Activated naive CD8-positive, alpha-beta T cell (primary cell): ENCODE measurements at regions not wholly inside any gene's neighbourhood (a gene's known extent, or its start where the extent isn't known, plus 50 kb on each side); places are given as distances from the start of the nearest gene placed in this dataset.
A peak's percentile ranks its signal among the peaks of the same experiment; 100 is the strongest.
"Not testable (repeated sequence)": the region's sequence is repeated elsewhere in the genome, so short reads cannot be mapped to it uniquely, and the experiment has no call there.

Source experiments
- H3K27ac Mint-ChIP-seq: one replicate; pipeline ENCODE4 v1.8.0; 2021; ENCODE audit warnings: mixed read lengths
- H3K27me3 Mint-ChIP-seq: one replicate; pipeline ENCODE4 v1.8.0; 2021; ENCODE audit warnings: mixed read lengths
- H3K36me3 Mint-ChIP-seq: one replicate; pipeline ENCODE4 v1.8.0; 2021; ENCODE audit warnings: mixed read lengths
- H3K4me1 Mint-ChIP-seq: one replicate; pipeline ENCODE4 v1.8.0; 2021; ENCODE audit warnings: low read depth, mixed read lengths
- H3K4me3 Mint-ChIP-seq: one replicate; pipeline ENCODE4 v1.8.0; 2021; ENCODE audit warnings: mild to moderate bottlenecking, mixed read lengths
- H3K9me3 Mint-ChIP-seq: one replicate; pipeline ENCODE4 v1.8.0; 2021; ENCODE audit warnings: low read depth, mixed read lengths

GRCh38 chr12:4202487-4202886 lies 71.1 kb upstream of the CCND2 start:
- Mint-ChIP-seq H3K9me3 (no peaks in the 10 kb centered on the region), H3K4me1 (no peaks in the 10 kb centered on the region), H3K27ac (no peak overlapping the region), H3K36me3 (no peaks in the 10 kb centered on the region), H3K27me3 (peaks cover 3% of the 10 kb centered on the region), H3K4me3 (no peak overlapping the region)

- H3K4me1 Mint-ChIP-seq = no peaks in the 10 kb centered on the region
- H3K36me3 Mint-ChIP-seq = no peaks in the 10 kb centered on the region
- no peak overlapping the region for H3K27ac Mint-ChIP-seq
- no peaks in the 10 kb centered on the region for H3K9me3 Mint-ChIP-seq
- H3K27me3 Mint-ChIP-seq = peaks cover 3% of the 10 kb centered on the region
- no peak overlapping the region for H3K4me3 Mint-ChIP-seq
Observed at GRCh38 chr12:4201333-4202100, 72.0 kb upstream of the CCND2 start.

- Mint-ChIP-seq H3K9me3 (no peaks in the 10 kb centered on the region), H3K36me3 (no peaks in the 10 kb centered on the region), H3K27me3 (no peaks in the 10 kb centered on the region), H3K4me3 (no peak overlapping the region), H3K4me1 (no peaks in the 10 kb centered on the region), H3K27ac (no peak overlapping the region)
Observed at GRCh38 chr12:4197922-4198763, 75.4 kb upstream of the CCND2 start.

- no peaks in the 10 kb centered on the region for H3K4me1 Mint-ChIP-seq
- H3K4me3 Mint-ChIP-seq = no peak overlapping the region
- no peaks in the 10 kb centered on the region for H3K9me3 Mint-ChIP-seq
- no peak overlapping the region for H3K27ac Mint-ChIP-seq
- H3K36me3 Mint-ChIP-seq = no peaks in the 10 kb centered on the region
- H3K27me3 Mint-ChIP-seq = no peaks in the 10 kb centered on the region
Observed at GRCh38 chr12:4196805-4197420, 76.6 kb upstream of the CCND2 start.

- Mint-ChIP-seq H3K27ac (no peak overlapping the region), H3K27me3 (no peaks in the 10 kb centered on the region), H3K36me3 (no peaks in the 10 kb centered on the region), H3K4me1 (no peaks in the 10 kb centered on the region), H3K4me3 (no peak overlapping the region), H3K9me3 (no peaks in the 10 kb centered on the region)
Observed at GRCh38 chr12:4194668-4195067, 78.9 kb upstream of the CCND2 start.

- H3K4me3 Mint-ChIP-seq = no peak overlapping the region
- H3K4me1 Mint-ChIP-seq = no peaks in the 10 kb centered on the region
- H3K27ac Mint-ChIP-seq = no peak overlapping the region
- H3K36me3 Mint-ChIP-seq = no peaks in the 10 kb centered on the region
- H3K9me3 Mint-ChIP-seq = no peaks in the 10 kb centered on the region
- no peaks in the 10 kb centered on the region for H3K27me3 Mint-ChIP-seq
Observed at GRCh38 chr12:4193821-4194220, 79.7 kb upstream of the CCND2 start.

- no peak overlapping the region for H3K27ac Mint-ChIP-seq
- H3K4me3 Mint-ChIP-seq = no peak overlapping the region
- no peaks in the 10 kb centered on the region for H3K4me1 Mint-ChIP-seq
- H3K27me3 Mint-ChIP-seq = no peaks in the 10 kb centered on the region
- no peaks in the 10 kb centered on the region for H3K36me3 Mint-ChIP-seq
- H3K9me3 Mint-ChIP-seq = no peaks in the 10 kb centered on the region
Observed at GRCh38 chr12:4191642-4192041, 81.9 kb upstream of the CCND2 start.

GRCh38 chr12:4191149-4191548 lies 82.4 kb upstream of the CCND2 start:
- Mint-ChIP-seq H3K4me3 (no peak overlapping the region), H3K4me1 (no peaks in the 10 kb centered on the region), H3K36me3 (no peaks in the 10 kb centered on the region), H3K27ac (no peak overlapping the region), H3K27me3 (no peaks in the 10 kb centered on the region), H3K9me3 (no peaks in the 10 kb centered on the region)

- Mint-ChIP-seq H3K4me1 (no peaks in the 10 kb centered on the region), H3K27me3 (no peaks in the 10 kb centered on the region), H3K27ac (no peak overlapping the region), H3K9me3 (no peaks in the 10 kb centered on the region), H3K4me3 (no peak overlapping the region), H3K36me3 (no peaks in the 10 kb centered on the region)
Observed at GRCh38 chr12:4190366-4191063, 83.0 kb upstream of the CCND2 start.

- Mint-ChIP-seq H3K4me3 (no peak overlapping the region), H3K27ac (no peak overlapping the region), H3K4me1 (no peaks in the 10 kb centered on the region), H3K9me3 (no peaks in the 10 kb centered on the region), H3K36me3 (no peaks in the 10 kb centered on the region), H3K27me3 (no peaks in the 10 kb centered on the region)
Observed at GRCh38 chr12:4189721-4190120, 83.8 kb upstream of the CCND2 start.

GRCh38 chr12:4187916-4188315 lies 85.6 kb upstream of the CCND2 start:
- Mint-ChIP-seq H3K4me1 (no peaks in the 10 kb centered on the region), H3K36me3 (no peaks in the 10 kb centered on the region), H3K9me3 (peaks cover 11% of the 10 kb centered on the region), H3K4me3 (no peak overlapping the region), H3K27me3 (no peaks in the 10 kb centered on the region), H3K27ac (no peak overlapping the region)

GRCh38 chr12:4187315-4187714 lies 86.2 kb upstream of the CCND2 start:
- H3K27me3 Mint-ChIP-seq, H3K36me3 Mint-ChIP-seq, H3K4me1 Mint-ChIP-seq, H3K27ac Mint-ChIP-seq, H3K4me3 Mint-ChIP-seq: not testable (repeated sequence)
- peaks cover 15% of the 10 kb centered on the region for H3K9me3 Mint-ChIP-seq

GRCh38 chr12:4178424-4179170 lies 95.0 kb upstream of the CCND2 start:
- Mint-ChIP-seq H3K4me1 (peaks cover 9% of the 10 kb centered on the region), H3K27ac (peak overlapping the region; percentile 43), H3K4me3 (no peak overlapping the region), H3K36me3 (peaks cover 4% of the 10 kb centered on the region), H3K27me3 (no peaks in the 10 kb centered on the region), H3K9me3 (peaks cover 9% of the 10 kb centered on the region)

- Mint-ChIP-seq H3K27ac (no peak overlapping the region), H3K4me1 (peaks cover 9% of the 10 kb centered on the region), H3K36me3 (peaks cover 2% of the 10 kb centered on the region), H3K27me3 (no peaks in the 10 kb centered on the region), H3K4me3 (no peak overlapping the region), H3K9me3 (no peaks in the 10 kb centered on the region)
Observed at GRCh38 chr12:4177262-4177661, 96.3 kb upstream of the CCND2 start.
